Endothelial cell of umbilical vein (primary cell): ENCODE measurements at regions not wholly inside any gene's neighbourhood (a gene's known extent, or its start where the extent isn't known, plus 50 kb on each side); places are given as distances from the start of the nearest gene placed in this dataset.

Experiments
- EZH2 ChIP-seq: IDR thresholded peaks from 2 replicates; pipeline ENCODE4 v1.6.1; 2012; ENCODE audit warnings: borderline replicate concordance, low read depth, mild to moderate bottlenecking, moderate library complexity, low read length, inconsistent platforms; ENCODE audit not compliant: severe bottlenecking
- POLR2A ChIP-seq: IDR thresholded peaks from 2 replicates; pipeline ENCODE4 v1.6.1; 2012; ENCODE audit warnings: low read depth, mild to moderate bottlenecking, control low read depth, low read length
- POLR2AphosphoS5 ChIP-seq: IDR thresholded peaks from 2 replicates; pipeline ENCODE4 v1.6.1; 2012; ENCODE audit warnings: low read depth, mild to moderate bottlenecking, control low read depth, low read length, moderate library complexity; ENCODE audit not compliant: insufficient read depth
- TF ChIP-seq, protein P1 (sequence below), 2 donors: IDR thresholded peaks; 1 replicate in 1 of 2; 2 replicates in 1 of 2; pipeline ENCODE4 v1.5.1; 2011; ENCODE audit warnings: low read length in 2 of 2, mild to moderate bottlenecking in 2 of 2, moderate library complexity in 2 of 2, control low read depth in 1 of 2, inconsistent platforms in 1 of 2, low read depth in 1 of 2; ENCODE audit not compliant: insufficient read depth in 1 of 2; ENCODE audit errors: extremely low read depth in 1 of 2

DNA sequence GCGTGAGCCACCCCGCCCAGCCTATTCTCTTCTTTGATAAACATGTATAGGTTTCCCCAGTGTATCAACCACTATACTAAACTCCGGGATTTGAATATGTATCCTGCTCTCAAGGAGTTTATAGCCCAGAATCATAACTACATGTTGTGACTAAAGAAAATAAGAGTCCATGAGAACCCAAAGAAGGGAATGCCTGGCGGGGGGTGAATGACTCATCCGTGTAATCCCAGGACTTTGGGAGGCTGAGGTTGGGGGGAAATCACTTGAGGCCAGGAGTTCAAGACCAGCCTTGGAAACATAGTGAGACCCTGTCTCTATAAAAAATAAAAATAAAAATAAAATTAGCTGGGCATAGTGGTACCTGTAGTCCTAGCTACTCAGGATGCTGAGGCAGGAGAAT lies 57.2 kb downstream of the SIX6 start:
- no peak for TF ChIP-seq POLR2AphosphoS5
- TF ChIP-seq, protein P1, sequence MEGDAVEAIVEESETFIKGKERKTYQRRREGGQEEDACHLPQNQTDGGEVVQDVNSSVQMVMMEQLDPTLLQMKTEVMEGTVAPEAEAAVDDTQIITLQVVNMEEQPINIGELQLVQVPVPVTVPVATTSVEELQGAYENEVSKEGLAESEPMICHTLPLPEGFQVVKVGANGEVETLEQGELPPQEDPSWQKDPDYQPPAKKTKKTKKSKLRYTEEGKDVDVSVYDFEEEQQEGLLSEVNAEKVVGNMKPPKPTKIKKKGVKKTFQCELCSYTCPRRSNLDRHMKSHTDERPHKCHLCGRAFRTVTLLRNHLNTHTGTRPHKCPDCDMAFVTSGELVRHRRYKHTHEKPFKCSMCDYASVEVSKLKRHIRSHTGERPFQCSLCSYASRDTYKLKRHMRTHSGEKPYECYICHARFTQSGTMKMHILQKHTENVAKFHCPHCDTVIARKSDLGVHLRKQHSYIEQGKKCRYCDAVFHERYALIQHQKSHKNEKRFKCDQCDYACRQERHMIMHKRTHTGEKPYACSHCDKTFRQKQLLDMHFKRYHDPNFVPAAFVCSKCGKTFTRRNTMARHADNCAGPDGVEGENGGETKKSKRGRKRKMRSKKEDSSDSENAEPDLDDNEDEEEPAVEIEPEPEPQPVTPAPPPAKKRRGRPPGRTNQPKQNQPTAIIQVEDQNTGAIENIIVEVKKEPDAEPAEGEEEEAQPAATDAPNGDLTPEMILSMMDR (IDR thresholded peaks at IDR 0.05; ENCODE audit: extremely low read depth in 1 of 2, insufficient read depth in 1 of 2, low read depth in 1 of 2, low read length in 2 of 2) = no peak
- TF ChIP-seq EZH2 = no peak
- no peak for TF ChIP-seq POLR2A
